CD4-positive, alpha-beta T cell (primary cell): ENCODE measurements at regions not wholly inside any gene's neighbourhood (a gene's known extent, or its start where the extent isn't known, plus 50 kb on each side); places are given as distances from the start of the nearest gene placed in this dataset.
A peak's percentile ranks its signal among the peaks of the same experiment; 100 is the strongest.

Source experiments
- ATAC-seq: fragments of 200-7000 bp; cut with Tn5 transposase; one replicate; pipeline ENCODE4 v1.10.0; 2022; ENCODE audit warnings: mild to moderate bottlenecking; ENCODE audit not compliant: poor library complexity
- CTCF ChIA-PET: fragments of 350-600 bp; sonication (Branson Sonifier 250); formaldehyde crosslinking; loops from one replicate; lab custom pipeline; 2021; ENCODE audit warnings: antibody characterized with exemption, inconsistent platforms; lab: Charles Lee
- POLR2A ChIA-PET: fragments of 350-600 bp; sonication (Branson Sonifier 250); formaldehyde crosslinking; loops from one replicate; lab custom pipeline; 2021; ENCODE audit warnings: antibody characterized with exemption, inconsistent platforms; lab: Charles Lee
- DNase-seq, 14 experiments: peaks; one replicate each; pipeline ENCODE4 v3.0.0-alpha.2; 2013 to 2020; ENCODE audit warnings: mixed read lengths in 2 of 14
- H3K27ac ChIP-seq, 2 donors: one replicate each; pipeline versions ENCODE4 v1.5.1 to v1.7.0; 2013; ENCODE audit warnings: low read length in 2 of 2, low read depth in 1 of 2, mild to moderate bottlenecking in 1 of 2
- H3K27me3 ChIP-seq, 2 experiments: 1 replicate in 1 of 2; 2 replicates in 1 of 2; pipeline versions ENCODE4 v1.6.1 to v1.7.0; 2013; ENCODE audit warnings: low read length in 2 of 2, control low read depth in 1 of 2, mild to moderate bottlenecking in 1 of 2, moderate library complexity in 1 of 2; ENCODE audit not compliant: insufficient read depth in 2 of 2, control insufficient read depth in 1 of 2
- H3K36me3 ChIP-seq: one replicate; pipeline ENCODE4 v1.6.1; 2013; ENCODE audit warnings: low read length, control low read depth; ENCODE audit not compliant: insufficient read depth
- H3K4me1 ChIP-seq: one replicate; pipeline ENCODE4 v1.6.1; 2013; ENCODE audit warnings: low read length, control low read depth; ENCODE audit not compliant: insufficient read depth
- H3K4me3 ChIP-seq: one replicate; pipeline ENCODE4 v1.5.1; 2013; ENCODE audit warnings: mild to moderate bottlenecking, low read length, moderate library complexity
- H3K9me3 ChIP-seq, 2 experiments: 1 replicate in 1 of 2; 2 replicates in 1 of 2; pipeline versions ENCODE4 v1.6.1 to v1.7.0; 2013; ENCODE audit warnings: low read length in 2 of 2, mild to moderate bottlenecking in 2 of 2, control low read depth in 1 of 2, moderate library complexity in 1 of 2; ENCODE audit not compliant: control insufficient read depth in 1 of 2, insufficient read depth in 1 of 2
- H3K27ac Mint-ChIP-seq: one replicate; pipeline ENCODE4 v1.8.0; 2020; ENCODE audit warnings: mixed read lengths
- H3K27me3 Mint-ChIP-seq: one replicate; pipeline ENCODE4 v1.8.0; 2021; ENCODE audit warnings: mixed read lengths
- H3K36me3 Mint-ChIP-seq: one replicate; pipeline ENCODE4 v1.8.0; 2021; ENCODE audit warnings: low read depth, mixed read lengths
- H3K4me1 Mint-ChIP-seq: one replicate; pipeline ENCODE4 v1.8.0; 2021; ENCODE audit warnings: low read depth, mixed read lengths
- H3K4me3 Mint-ChIP-seq: one replicate; pipeline ENCODE4 v1.8.0; 2020; ENCODE audit warnings: mild to moderate bottlenecking, mixed read lengths
- H3K9me3 Mint-ChIP-seq: one replicate; pipeline ENCODE4 v1.8.0; 2020; ENCODE audit warnings: mixed read lengths
- CTCF ChIP-seq: fragments of 200-600 bp; IDR thresholded peaks from one replicate; pipeline ENCODE4 v1.8.0; 2022; ENCODE audit warnings: antibody characterized with exemption, mild to moderate bottlenecking
- intact Hi-C, 2 experiments: fragments of 100-400 bp; cut with DNase I in 1 of 2; cut with micrococcal nuclease in 1 of 2; formaldehyde crosslinking; loops; one replicate each; pipeline versions ENCODE4 v1.15.1 to v1.9.0; 2023 to 2025; cut with DNase I, micrococcal nuclease

- Mint-ChIP-seq H3K9me3 (no peaks in the 10 kb centered on the region), H3K36me3 (no peaks in the 10 kb centered on the region), H3K4me3 (no peak overlapping the region), H3K27ac (no peak overlapping the region), H3K4me1 (no peaks in the 10 kb centered on the region), H3K27me3 (no peaks in the 10 kb centered on the region)
- H3K27me3 ChIP-seq = no peaks in the 10 kb centered on the region
- ChIA-PET POLR2A (no interaction called here), CTCF (no interaction called here)
- H3K4me1 ChIP-seq = no peaks in the 10 kb centered on the region
- no peaks in the 10 kb centered on the region for H3K9me3 ChIP-seq
- no peak overlapping the region for H3K4me3 ChIP-seq
- no peaks in the 10 kb centered on the region for H3K36me3 ChIP-seq
- intact Hi-C loops = no loop called here
- ATAC-seq (no peak), DNase-seq (no peak)
- H3K27ac ChIP-seq = no peak overlapping the region
- no peak for TF ChIP-seq CTCF
Observed at GRCh38 chr2:138853761-138854160, 73.6 kb upstream of the NXPH2 start.

- intact Hi-C loops = no loop called here
- POLR2A ChIA-PET = no interaction called here
- H3K27ac Mint-ChIP-seq = no peak overlapping the region
Observed at GRCh38 chr2:138853296-138853695, 73.1 kb upstream of the NXPH2 start.

GRCh38 chr2:138846216-138846821 is 66.1 kb upstream of the NXPH2 start:
- intact Hi-C loops = no loop called here
- POLR2A ChIA-PET = no interaction called here

More at GRCh38 chr2:138853296-138853695, 73.1 kb upstream of the NXPH2 start:
- Mint-ChIP-seq H3K27me3 (no peaks in the 10 kb centered on the region), H3K4me3 (no peak overlapping the region), H3K9me3 (no peaks in the 10 kb centered on the region), H3K36me3 (no peaks in the 10 kb centered on the region), H3K4me1 (no peaks in the 10 kb centered on the region)
- Histone ChIP-seq H3K9me3 (no peaks in the 10 kb centered on the region), H3K36me3 (no peaks in the 10 kb centered on the region), H3K27me3 (no peaks in the 10 kb centered on the region), H3K27ac (no peak overlapping the region), H3K4me1 (no peaks in the 10 kb centered on the region), H3K4me3 (no peak overlapping the region)
- no peak for TF ChIP-seq CTCF
- DNase-seq (no peak), ATAC-seq (no peak)
- CTCF ChIA-PET = no interaction called here

More at GRCh38 chr2:138846216-138846821, 66.1 kb upstream of the NXPH2 start:
- no peaks in the 10 kb centered on the region for H3K36me3 Mint-ChIP-seq
- CTCF ChIA-PET = no interaction called here
- no peaks in the 10 kb centered on the region for H3K27me3 Mint-ChIP-seq
- Histone ChIP-seq H3K36me3 (no peaks in the 10 kb centered on the region), H3K27ac (no peak overlapping the region), H3K9me3 (no peaks in the 10 kb centered on the region), H3K4me1 (no peaks in the 10 kb centered on the region), H3K4me3 (no peak overlapping the region), H3K27me3 (peaks cover 0 to 6% of the 10 kb centered on the region in 2 experiments)
- DNase-seq (peak in 2 of 14 experiments; percentile 2 to 7), ATAC-seq (no peak)
- peak; percentile 43 for TF ChIP-seq CTCF
- H3K27ac Mint-ChIP-seq = no peak overlapping the region
- H3K9me3 Mint-ChIP-seq = no peaks in the 10 kb centered on the region
- no peak overlapping the region for H3K4me3 Mint-ChIP-seq
- H3K4me1 Mint-ChIP-seq = no peaks in the 10 kb centered on the region
